HCT116 (cell line): ENCODE measurements at regions not wholly inside any gene's neighbourhood (a gene's known extent, or its start where the extent isn't known, plus 50 kb on each side); places are given as distances from the start of the nearest gene placed in this dataset.

Experiments
- CTCF ChIP-seq, 3 experiments: fragments of 200-600 bp in 1 of 3; sonication (generic) in 1 of 3; IDR thresholded peaks in 2 of 3; conservative IDR thresholded peaks in 1 of 3; 2 replicates each; pipeline ENCODE4 v1.5.1; 2012 to 2017; ENCODE audit warnings: low read depth in 2 of 3, low read length in 2 of 3, antibody characterized with exemption in 1 of 3, borderline replicate concordance in 1 of 3, control low read depth in 1 of 3, mild to moderate bottlenecking in 1 of 3, mixed read lengths in 1 of 3, mixed run types in 1 of 3, moderate library complexity in 1 of 3; ENCODE audit not compliant: insufficient read depth in 1 of 3
- EZH2 ChIP-seq: fragments of 200-600 bp; sonication (generic); IDR thresholded peaks from 2 replicates; pipeline ENCODE4 v1.6.1; 2017; ENCODE audit warnings: antibody characterized with exemption, mixed run types
- JUND ChIP-seq: IDR thresholded peaks from 2 replicates; pipeline ENCODE4 v1.6.1; 2012
- POLR2A ChIP-seq: IDR thresholded peaks from 2 replicates; pipeline ENCODE4 v1.7.0; 2011; ENCODE audit warnings: borderline replicate concordance; ENCODE audit not compliant: insufficient read depth, insufficient read length; ENCODE audit errors: extremely low read depth
- RAD21 ChIP-seq: IDR thresholded peaks from 2 replicates; pipeline ENCODE4 v1.6.1; 2012; ENCODE audit warnings: low read depth, mild to moderate bottlenecking
- REST ChIP-seq: IDR thresholded peaks from 2 replicates; pipeline ENCODE4 v1.6.1; 2012; ENCODE audit warnings: low read depth
- TCF7L2 ChIP-seq: IDR thresholded peaks from 2 replicates; pipeline ENCODE4 v1.7.0; 2011; ENCODE audit warnings: borderline replicate concordance, inconsistent platforms; ENCODE audit not compliant: insufficient read depth, insufficient read length; ENCODE audit errors: extremely low read depth

- TF ChIP-seq POLR2A (no peak), CTCF (IDR thresholded peaks at IDR 0.05 in 2 of 3, conservative IDR thresholded peaks at IDR 0.05 in 1 of 3; ENCODE audit: borderline replicate concordance in 1 of 3, insufficient read depth in 1 of 3, low read depth in 2 of 3, low read length in 2 of 3) (no peak), JUND (no peak), TCF7L2 (no peak), RAD21 (no peak), REST (no peak), EZH2 (no peak)
Observed at GRCh38 chr2:176463546-176463945, 194.3 kb downstream of the MTX2 start.
